HG03565 (cell line): ENCODE measurements at regions not wholly inside any gene's neighbourhood (a gene's known extent, or its start where the extent isn't known, plus 50 kb on each side); places are given as distances from the start of the nearest gene placed in this dataset.
"Not testable (repeated sequence)": the region's sequence is repeated elsewhere in the genome, so short reads cannot be mapped to it uniquely, and the experiment has no call there.

ENCODE experiments used
- ATAC-seq: cut with Tn5 transposase; IDR thresholded peaks from one replicate; pipeline ENCODE4 v1.9.1; 2021; ENCODE audit warnings: mild to moderate bottlenecking, moderate library complexity; ENCODE audit not compliant: unreplicated experiment

DNA sequence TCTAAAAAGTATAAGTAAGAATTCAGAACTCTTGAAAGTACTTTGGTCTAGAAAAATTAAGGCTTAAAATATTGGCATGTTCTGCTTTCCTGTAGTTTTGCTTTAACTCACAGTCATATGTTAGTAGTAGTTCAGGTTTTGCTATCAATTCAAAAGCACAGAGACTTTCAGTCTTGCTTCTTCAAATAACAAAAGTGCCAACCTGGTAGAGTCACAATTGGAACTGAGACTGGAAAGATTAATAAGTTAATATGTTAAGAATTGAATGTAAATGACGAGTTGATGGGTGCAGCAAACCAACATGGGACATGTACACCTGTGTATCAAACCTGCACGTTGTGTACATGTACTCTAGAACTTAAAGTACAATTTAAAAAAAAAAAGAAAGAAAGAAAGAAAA, 822.3 kb downstream of the MTRR start:
- no peak for ATAC-seq

DNA sequence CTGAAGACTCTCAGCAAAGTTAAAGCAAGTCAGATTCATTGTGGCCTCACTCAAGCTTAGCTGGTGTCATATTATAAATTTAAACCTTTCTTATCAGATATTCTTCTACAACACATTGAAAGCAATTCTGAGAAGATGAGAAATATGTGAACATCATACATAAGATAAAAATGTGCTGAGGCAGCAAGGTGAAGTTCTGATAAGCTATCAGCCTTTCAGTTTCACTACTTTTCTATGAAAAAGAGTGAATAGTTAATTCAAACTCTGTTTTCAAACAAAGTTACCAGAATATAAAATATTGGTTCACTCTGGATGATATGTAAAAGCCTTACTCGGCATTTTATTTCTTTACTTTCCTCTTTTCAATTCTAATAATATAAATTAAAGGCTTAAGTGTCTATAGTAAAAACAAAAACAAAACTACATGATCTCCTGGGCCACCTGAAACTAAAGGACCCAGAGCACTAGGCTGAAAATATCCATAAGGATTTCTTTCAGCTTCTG, 824.4 kb downstream of the MTRR start:
- no peak for ATAC-seq

- no peak for ATAC-seq
These were observed 825.6 kb downstream of the MTRR start for GRCh38 chr5:8694545-8694944.

- ATAC-seq: no peak
These were observed 827.2 kb downstream of the MTRR start for GRCh38 chr5:8695902-8696845.

GRCh38 chr5:8700222-8700621, 831.3 kb downstream of the MTRR start:
- no peak for ATAC-seq

DNA sequence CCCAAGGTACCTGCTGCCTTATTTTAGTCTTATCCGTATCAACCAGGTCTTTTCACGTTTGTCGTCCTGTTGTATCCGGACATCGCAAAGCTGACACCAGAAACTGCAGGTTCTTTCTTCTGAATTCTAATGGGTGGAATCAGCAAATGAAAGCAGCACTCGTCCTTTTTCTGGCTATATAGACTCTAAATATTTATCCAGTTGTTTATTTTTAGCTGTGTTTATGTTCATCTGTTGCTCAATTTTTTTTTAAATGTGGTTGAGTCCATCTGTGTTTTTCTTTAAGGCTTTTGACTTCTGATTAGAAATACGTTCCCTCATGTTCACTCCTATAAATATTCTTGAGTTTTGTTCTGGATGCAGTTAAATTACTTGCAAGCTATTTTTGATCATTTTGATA, 831.7 kb downstream of the MTRR start:
- ATAC-seq: no peak

DNA sequence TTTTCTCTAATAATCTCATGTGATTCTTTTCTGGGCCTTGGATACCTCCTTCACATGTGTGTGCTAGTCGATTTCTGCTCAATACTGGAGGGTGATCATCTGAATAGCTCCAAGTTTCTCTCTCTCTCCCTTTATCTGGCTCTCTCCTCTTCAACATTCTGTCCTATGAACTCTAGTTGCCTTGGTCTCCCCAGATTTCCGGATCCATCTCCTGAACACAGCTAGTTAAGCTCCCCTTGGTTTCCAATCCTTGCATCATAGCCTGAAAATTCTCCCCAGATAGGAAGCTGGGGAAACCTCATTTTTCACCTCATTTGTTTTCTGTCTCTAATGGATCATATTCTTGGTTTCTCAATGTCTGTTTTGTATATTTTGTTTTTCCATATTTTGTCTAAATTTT, 832.3 kb downstream of the MTRR start:
- no peak for ATAC-seq

DNA sequence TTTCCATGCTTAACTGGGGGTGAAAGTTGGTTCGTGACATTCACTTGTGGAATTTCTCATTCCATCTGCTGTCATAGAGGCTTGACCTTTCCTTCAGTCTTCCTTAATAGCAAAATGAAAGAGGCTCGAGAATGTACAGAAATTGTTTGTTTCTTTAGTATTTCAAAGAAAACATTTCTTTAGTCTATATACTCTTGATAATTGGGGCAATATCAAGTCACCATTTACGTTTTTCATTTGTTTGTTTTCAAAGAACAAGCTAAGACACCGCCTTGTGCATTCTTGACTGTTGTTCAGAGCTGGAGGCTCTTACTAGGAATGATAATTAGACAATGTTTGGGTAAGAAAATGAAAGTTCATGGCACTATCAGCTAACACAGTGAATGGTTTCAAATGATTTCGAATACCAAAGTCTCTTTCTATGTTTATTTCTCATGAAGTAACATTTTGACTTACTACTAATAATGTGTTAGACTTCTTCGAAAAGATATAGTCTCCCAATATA, 835.4 kb downstream of the SEMA5A start:
- ATAC-seq: no peak

- ATAC-seq: no peak
These were observed 831.7 kb downstream of the SEMA5A start for GRCh38 chr5:8714198-8714597.

DNA sequence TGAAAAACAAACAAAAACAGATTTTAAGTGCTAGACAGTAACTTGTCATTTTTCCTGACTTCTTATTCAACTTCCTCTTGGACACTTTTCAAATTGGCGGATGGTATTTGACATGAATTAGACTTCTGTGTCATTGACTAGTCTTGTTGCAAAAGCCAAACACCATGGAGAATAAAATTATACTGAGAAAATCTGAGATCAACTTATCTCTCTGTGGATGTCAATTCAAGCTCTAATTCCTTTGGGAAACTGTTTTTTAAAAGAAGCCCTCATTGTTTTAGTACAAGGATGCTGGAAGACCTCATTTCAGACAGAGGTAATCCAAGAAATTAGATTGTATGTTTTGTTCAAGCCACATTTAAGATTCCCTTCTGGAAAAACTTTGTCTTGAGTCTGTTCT, 831.0 kb downstream of the SEMA5A start:
- ATAC-seq: no peak

GRCh38 chr5:8719796-8720195, 826.1 kb downstream of the SEMA5A start:
- ATAC-seq: no peak

DNA sequence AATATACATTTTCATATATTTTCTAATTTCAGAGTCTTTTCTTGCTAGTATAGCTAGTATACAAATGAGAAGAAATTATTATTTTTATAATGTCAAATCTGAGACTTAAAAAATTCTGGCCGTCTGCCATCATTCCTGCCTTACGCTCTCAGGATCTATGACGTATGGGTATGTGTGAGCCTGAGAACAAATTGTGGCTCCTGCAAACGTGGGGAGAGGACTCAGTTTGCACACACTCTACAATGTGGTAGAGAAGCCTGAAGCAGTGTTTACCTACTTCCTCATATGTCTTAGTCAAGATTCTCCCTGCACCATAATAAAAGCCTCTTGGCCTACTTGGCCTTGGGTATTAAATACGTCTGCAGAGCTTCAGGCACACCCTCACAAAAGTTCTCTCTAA, 825.4 kb downstream of the SEMA5A start:
- no peak for ATAC-seq

GRCh38 chr5:8721536-8721935, 824.3 kb downstream of the SEMA5A start:
- no peak for ATAC-seq

DNA sequence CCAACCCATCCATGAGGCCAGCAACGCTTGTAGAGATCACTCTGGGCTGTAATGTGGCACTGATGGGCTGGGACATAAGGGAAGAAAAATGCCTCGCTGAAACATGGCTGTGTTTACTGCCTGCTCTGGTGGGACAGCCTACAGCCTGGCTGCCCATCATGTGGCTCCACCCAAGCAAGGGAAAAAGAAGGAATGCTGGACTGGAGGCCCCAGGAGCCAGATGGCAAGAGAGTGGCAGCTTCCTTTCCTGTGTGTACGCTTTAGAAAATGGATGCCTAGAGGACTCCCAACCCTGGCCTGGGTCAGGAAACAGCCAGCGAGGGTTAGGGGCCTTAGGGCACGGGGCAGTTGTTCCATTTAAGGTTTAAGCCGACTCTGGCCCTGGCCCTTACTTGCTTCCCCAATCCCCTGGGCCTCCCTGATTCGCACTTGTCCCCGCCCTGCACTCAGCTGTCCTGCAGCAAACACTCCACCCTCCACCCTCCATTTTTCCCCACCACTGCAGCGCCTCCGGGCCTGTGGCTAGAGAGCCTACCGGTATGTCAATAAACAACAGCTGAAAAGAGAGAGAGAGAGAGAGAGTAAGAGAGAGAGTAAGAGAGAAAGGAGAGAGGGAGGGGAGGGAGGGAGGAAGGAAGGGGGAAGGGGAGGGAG, 819.4 kb downstream of the SEMA5A start:
- no peak for ATAC-seq

DNA sequence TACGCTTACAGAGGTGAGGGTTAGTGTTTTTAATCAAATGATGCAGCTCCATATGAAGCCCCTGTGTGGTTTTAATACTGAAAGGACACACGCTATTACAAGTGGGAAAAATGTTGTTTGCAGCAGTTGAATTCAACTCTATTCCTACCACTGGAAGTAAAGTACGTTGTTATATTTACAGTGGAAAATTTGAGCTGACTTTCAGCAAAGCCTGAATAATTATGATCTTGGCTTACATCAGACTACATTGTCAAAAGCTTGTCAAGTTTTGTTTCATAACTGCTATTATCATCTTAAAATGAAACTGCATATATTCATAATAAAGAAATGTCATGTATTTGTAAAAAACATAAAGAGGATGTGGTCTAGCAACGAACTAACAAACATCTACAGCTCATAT, 818.5 kb downstream of the SEMA5A start:
- ATAC-seq: no peak

GRCh38 chr5:8729437-8729836, 816.4 kb downstream of the SEMA5A start:
- no peak for ATAC-seq

GRCh38 chr5:8730194-8730593, 815.7 kb downstream of the SEMA5A start:
- no peak for ATAC-seq

- not testable (repeated sequence) for ATAC-seq
These were observed 814.8 kb downstream of the SEMA5A start for GRCh38 chr5:8731110-8731509.

GRCh38 chr5:8740595-8740994, 805.3 kb downstream of the SEMA5A start:
- no peak for ATAC-seq

- ATAC-seq: no peak
These were observed 796.3 kb downstream of the SEMA5A start for GRCh38 chr5:8749556-8749955.

- ATAC-seq: no peak
These were observed 795.8 kb downstream of the SEMA5A start for GRCh38 chr5:8750100-8750499.

DNA sequence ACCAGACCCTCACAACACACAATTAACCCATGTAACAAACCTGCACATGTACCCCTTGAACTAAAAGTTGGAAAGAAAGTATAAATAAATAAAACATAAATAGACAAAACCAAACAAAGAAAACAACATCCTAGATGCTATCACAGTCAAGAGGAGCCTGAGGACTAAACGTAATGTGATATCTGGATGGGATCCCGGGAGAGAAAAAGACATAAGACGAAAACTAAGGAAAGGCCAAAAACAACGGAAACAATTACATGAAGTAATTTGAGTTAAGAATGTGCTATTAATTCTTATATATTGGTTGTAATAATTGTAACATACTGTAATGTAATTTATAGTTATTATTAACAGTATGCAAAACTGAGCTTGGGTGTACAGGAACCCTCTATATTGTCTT, 793.9 kb downstream of the SEMA5A start:
- no peak for ATAC-seq
